ENCODE measurements at regions not wholly inside any gene's neighbourhood (a gene's known extent, or its start where the extent isn't known, plus 50 kb on each side); places are given as distances from the start of the nearest gene placed in this dataset.

DNA sequence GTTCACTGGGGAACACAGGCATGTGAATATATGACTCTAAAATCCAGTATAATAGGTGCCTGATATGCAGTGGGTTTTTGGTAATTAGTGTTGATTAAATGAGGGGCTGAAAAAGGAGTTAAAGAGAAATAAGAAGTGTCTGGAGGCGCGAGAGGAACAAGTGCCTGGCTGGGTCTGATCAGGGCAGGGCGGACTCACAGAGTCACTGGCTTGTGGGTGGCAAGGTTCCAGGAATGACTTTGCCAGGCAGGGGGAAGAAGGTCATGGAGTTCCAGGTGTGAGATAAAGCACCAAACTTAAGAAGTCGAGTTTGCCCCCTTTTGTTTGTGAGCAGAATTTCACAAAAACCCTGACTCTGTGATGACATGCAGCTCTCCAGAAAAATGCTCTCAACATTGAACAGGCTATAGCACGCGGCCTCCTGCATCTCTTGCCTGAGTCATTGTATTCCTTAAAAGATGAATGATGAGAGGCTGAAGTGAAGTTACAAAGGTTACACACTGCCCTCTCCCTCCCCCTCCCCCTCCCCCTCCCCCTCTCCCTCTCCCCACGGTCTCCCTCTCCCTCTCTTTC is 63.0 kb upstream of the LMCD1 start:
- TF ChIP-seq EP300 (IDR thresholded peaks at IDR 0.05) (no peak), POLR2A (IDR thresholded peaks at IDR 0.05) (no peak)

Measured in upper lobe of left lung (tissue), 4 donors.